Gastroesophageal sphincter (tissue), 4 donors: ENCODE measurements at regions not wholly inside any gene's neighbourhood (a gene's known extent, or its start where the extent isn't known, plus 50 kb on each side); places are given as distances from the start of the nearest gene placed in this dataset.
"Not testable (repeated sequence)": the region's sequence is repeated elsewhere in the genome, so short reads cannot be mapped to it uniquely, and the experiment has no call there.

Experiments
- ATAC-seq: fragments of 150-250 bp; one replicate; pipeline ENCODE4 v1.9.1; 2016; ENCODE audit warnings: mild to moderate bottlenecking, moderate library complexity
- H3K27ac ChIP-seq, 4 donors: fragments of 200-600 bp; sonication (generic) in 3 of 4; 1 replicate in 3 of 4; 2 replicates in 1 of 4; pipeline ENCODE4 v1.5.1; 2016 to 2019
- H3K27me3 ChIP-seq: fragments of 200-600 bp; sonication (generic); one replicate; pipeline ENCODE4 v1.5.1; 2019
- H3K36me3 ChIP-seq, 2 donors: fragments of 200-600 bp; sonication (generic); one replicate each; pipeline ENCODE4 v1.5.1; 2019; ENCODE audit warnings: control low read depth in 1 of 2
- H3K4me1 ChIP-seq, 3 donors: fragments of 200-600 bp; sonication (generic); 1 replicate in 2 of 3; 2 replicates in 1 of 3; pipeline ENCODE4 v1.5.1; 2016 to 2019; ENCODE audit warnings: control low read depth in 2 of 3
- H3K4me3 ChIP-seq, 2 donors: fragments of 200-600 bp; sonication (generic); one replicate each; pipeline ENCODE4 v1.5.1; 2019; ENCODE audit warnings: mild to moderate bottlenecking in 1 of 2, moderate library complexity in 1 of 2
- H3K9me3 ChIP-seq, 3 donors: fragments of 200-600 bp; sonication (generic); one replicate each; pipeline ENCODE4 v1.5.1; 2017 to 2019; ENCODE audit warnings: control low read depth in 2 of 3
- EP300 ChIP-seq: sonication (generic); formaldehyde crosslinking; IDR thresholded peaks from one replicate; pipeline ENCODE4 v1.6.1; 2017; ENCODE audit warnings: antibody characterized with exemption, mild to moderate bottlenecking
- POLR2A ChIP-seq, 2 donors: fragments of 450-650 bp; IDR thresholded peaks; one replicate each; pipeline ENCODE4 v1.6.1; 2017; ENCODE audit warnings: antibody characterized with exemption in 2 of 2, mild to moderate bottlenecking in 2 of 2, moderate library complexity in 1 of 2
- POLR2AphosphoS5 ChIP-seq: sonication (generic); formaldehyde crosslinking; IDR thresholded peaks from one replicate; pipeline ENCODE4 v1.6.1; 2017; ENCODE audit warnings: antibody characterized with exemption
- WGBS, 2 donors: methylation state at CpG; one replicate each; pipeline ENCODE4 v1.1.5; 2018; ENCODE audit warnings: low coverage in 1 of 2; 5-methylcytosine and 5-hydroxymethylcytosine counted together
- TF ChIP-seq, protein P1 (sequence below), 4 experiments: fragments of 200-600 bp in 2 of 4; fragments of 450-650 bp in 2 of 4; sonication (generic) in 1 of 4; IDR thresholded peaks; one replicate each; pipeline ENCODE4 v1.5.1; 2017 to 2019; ENCODE audit warnings: antibody characterized with exemption in 4 of 4, mild to moderate bottlenecking in 2 of 4, moderate library complexity in 2 of 4

DNA sequence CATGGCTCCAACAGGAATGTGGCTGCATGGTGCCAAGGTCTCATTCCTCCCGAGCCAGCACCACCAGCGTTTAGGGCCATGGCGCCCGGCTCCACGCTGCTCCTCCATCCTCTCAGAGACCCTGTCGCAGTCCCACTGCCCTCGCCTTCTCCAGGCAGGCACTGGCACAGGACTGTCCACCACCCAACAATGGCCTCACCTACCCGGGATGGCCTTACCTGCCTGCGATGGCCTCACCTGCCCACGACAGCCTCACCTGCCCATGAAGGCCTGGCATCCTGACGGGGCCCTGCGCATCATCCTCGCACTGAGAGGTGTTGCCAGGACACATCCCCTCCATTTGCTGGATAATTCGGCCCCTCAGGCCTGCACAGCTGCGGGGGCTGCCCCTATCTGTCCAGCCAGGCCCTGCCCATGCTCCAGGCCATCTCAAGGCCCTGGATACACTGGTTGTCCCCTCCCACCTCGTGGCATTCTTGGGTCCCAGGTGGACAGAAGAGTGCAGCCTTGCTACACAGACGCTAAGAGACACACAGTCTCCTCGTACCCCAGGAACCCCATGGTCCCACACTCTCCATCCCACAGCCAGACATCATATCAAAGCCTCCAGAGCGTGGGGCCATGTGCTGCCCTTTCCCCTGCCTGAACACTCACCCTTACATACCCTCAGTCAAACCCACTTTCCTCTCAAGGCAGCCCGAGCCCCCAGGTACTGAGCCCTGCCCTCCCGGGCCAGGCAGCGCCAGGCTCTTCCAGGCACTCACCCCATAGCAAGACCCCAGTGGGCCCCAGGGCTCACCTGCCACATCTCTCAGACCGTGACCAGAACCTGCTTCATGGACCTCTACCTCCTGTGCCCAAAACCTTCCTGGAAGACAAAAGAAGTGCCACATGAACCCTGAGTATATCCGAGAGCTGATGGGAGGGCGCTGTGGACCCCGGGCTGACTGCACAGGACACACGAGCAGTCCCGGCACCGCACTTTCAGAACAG is 268.6 kb downstream of the EIPR1 start:
- WGBS, 2 donors = 100% methylated on average over 3 of the region's 29 CpGs
- Histone ChIP-seq H3K4me3 (no peak overlapping the region), H3K27me3 (no peaks in the 10 kb centered on the region), H3K27ac (no peak overlapping the region), H3K4me1 (no peaks in the 10 kb centered on the region), H3K36me3 (no peaks in the 10 kb centered on the region), H3K9me3 (no peaks in the 10 kb centered on the region)
- TF ChIP-seq POLR2AphosphoS5 (no peak), EP300 (no peak), POLR2A (IDR thresholded peaks at IDR 0.05) (no peak)
- TF ChIP-seq, protein P1, sequence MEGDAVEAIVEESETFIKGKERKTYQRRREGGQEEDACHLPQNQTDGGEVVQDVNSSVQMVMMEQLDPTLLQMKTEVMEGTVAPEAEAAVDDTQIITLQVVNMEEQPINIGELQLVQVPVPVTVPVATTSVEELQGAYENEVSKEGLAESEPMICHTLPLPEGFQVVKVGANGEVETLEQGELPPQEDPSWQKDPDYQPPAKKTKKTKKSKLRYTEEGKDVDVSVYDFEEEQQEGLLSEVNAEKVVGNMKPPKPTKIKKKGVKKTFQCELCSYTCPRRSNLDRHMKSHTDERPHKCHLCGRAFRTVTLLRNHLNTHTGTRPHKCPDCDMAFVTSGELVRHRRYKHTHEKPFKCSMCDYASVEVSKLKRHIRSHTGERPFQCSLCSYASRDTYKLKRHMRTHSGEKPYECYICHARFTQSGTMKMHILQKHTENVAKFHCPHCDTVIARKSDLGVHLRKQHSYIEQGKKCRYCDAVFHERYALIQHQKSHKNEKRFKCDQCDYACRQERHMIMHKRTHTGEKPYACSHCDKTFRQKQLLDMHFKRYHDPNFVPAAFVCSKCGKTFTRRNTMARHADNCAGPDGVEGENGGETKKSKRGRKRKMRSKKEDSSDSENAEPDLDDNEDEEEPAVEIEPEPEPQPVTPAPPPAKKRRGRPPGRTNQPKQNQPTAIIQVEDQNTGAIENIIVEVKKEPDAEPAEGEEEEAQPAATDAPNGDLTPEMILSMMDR (IDR thresholded peaks at IDR 0.05) = no peak
- no peak for ATAC-seq

DNA sequence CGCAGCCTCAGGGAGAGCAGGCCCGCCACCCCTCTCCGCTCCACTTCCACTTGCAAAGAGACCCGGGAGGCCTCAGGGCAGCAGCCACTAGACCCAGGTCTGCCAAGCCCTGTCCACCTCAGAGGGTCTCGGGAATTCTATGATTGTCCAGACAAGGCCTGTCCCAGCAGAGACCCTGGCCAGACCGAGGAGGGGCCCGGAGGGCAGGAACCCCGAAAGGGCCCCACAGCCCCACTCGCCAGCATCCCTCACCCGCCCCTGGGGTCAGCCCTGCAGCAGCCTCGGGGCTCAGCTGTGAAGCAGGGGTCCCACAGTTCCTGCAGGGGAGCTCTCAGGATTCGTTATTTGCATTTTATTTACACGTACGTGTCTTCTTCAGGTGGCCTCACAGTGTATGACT is 269.5 kb downstream of the EIPR1 start:
- 82% methylated on average over 8 of the region's 14 CpGs; no CpG with 5 or more reads in 1 of the 2 donors for WGBS, 2 donors
- no peaks in the 10 kb centered on the region for H3K9me3 ChIP-seq
- H3K36me3 ChIP-seq = no peaks in the 10 kb centered on the region
- H3K27me3 ChIP-seq = no peaks in the 10 kb centered on the region
- no peak for TF ChIP-seq EP300
- TF ChIP-seq POLR2AphosphoS5 = no peak
- TF ChIP-seq, protein P1 (IDR thresholded peaks at IDR 0.05) = no peak
- no peak for TF ChIP-seq POLR2A (IDR thresholded peaks at IDR 0.05)
- no peak for ATAC-seq
- no peak overlapping the region for H3K27ac ChIP-seq
- no peak overlapping the region for H3K4me3 ChIP-seq
- H3K4me1 ChIP-seq = no peaks in the 10 kb centered on the region

DNA sequence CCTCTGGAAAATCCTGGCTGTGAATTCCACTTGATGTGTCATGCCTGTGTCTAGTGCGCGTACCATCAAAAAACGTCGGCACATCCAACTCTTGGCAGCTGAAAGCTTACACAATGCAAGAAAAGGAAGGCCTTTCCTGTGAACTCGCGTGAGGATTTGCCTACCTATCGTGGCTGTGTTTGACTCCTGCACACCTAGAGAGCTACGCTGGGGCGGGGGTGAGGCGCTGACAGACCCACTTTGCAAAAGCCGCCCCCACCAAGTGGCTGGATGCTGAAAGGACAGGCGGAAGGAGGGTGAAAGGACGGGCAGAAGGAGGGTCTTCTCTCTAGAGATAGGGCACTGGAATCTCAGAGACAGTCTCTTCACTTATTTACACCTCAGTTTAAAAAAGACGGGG is 270.1 kb downstream of the EIPR1 start:
- Histone ChIP-seq H3K9me3 (no peaks in the 10 kb centered on the region), H3K27me3 (no peaks in the 10 kb centered on the region), H3K4me3 (no peak overlapping the region), H3K36me3 (no peaks in the 10 kb centered on the region), H3K27ac (no peak overlapping the region), H3K4me1 (no peaks in the 10 kb centered on the region)
- ATAC-seq = no peak
- TF ChIP-seq, protein P1 (IDR thresholded peaks at IDR 0.05) = no peak
- TF ChIP-seq POLR2AphosphoS5 (no peak), EP300 (no peak), POLR2A (IDR thresholded peaks at IDR 0.05) (no peak)
- 88 to 90% methylated on average over 4 to 9 of the region's 14 CpGs for WGBS, 2 donors

- Histone ChIP-seq H3K27ac (no peak overlapping the region), H3K4me1 (no peaks in the 10 kb centered on the region), H3K36me3 (no peaks in the 10 kb centered on the region), H3K27me3 (peaks cover 11% of the 10 kb centered on the region), H3K9me3 (no peaks in the 10 kb centered on the region), H3K4me3 (no peak overlapping the region)
- WGBS, 2 donors = 86 to 96% methylated on average over 7 to 8 of the region's 17 CpGs
- TF ChIP-seq, protein P1 (IDR thresholded peaks at IDR 0.05) = no peak
- no peak for TF ChIP-seq POLR2AphosphoS5
- no peak for TF ChIP-seq POLR2A (IDR thresholded peaks at IDR 0.05)
- no peak for TF ChIP-seq EP300
- no peak for ATAC-seq
These were observed 271.6 kb downstream of the EIPR1 start for GRCh38 chr2:3105814-3106569.

- not testable (repeated sequence) for H3K4me1 ChIP-seq, H3K9me3 ChIP-seq, H3K4me3 ChIP-seq, ATAC-seq, H3K27ac ChIP-seq, H3K36me3 ChIP-seq
- peaks cover 19% of the 10 kb centered on the region for H3K27me3 ChIP-seq
- 54 to 65% methylated on average over 6 to 7 of the region's 14 CpGs for WGBS, 2 donors
These were observed 272.4 kb downstream of the EIPR1 start for GRCh38 chr2:3104958-3105813.
